Fibroblast of villous mesenchyme (primary cell): ENCODE measurements at regions not wholly inside any gene's neighbourhood (a gene's known extent, or its start where the extent isn't known, plus 50 kb on each side); places are given as distances from the start of the nearest gene placed in this dataset.
"Not testable (repeated sequence)": the region's sequence is repeated elsewhere in the genome, so short reads cannot be mapped to it uniquely, and the experiment has no call there.

Experiments used
- DNase-seq: peaks from one replicate; pipeline ENCODE4 v3.0.0-alpha.2; 2010; ENCODE audit warnings: low read depth
- H3K4me3 ChIP-seq: 2 replicates; pipeline ENCODE4 v1.5.1; 2011; ENCODE audit warnings: low read depth, mild to moderate bottlenecking, low read length
- TF ChIP-seq, protein P1 (sequence below): IDR thresholded peaks from 2 replicates; pipeline ENCODE4 v1.5.1; 2012; ENCODE audit warnings: low read depth, mild to moderate bottlenecking, low read length; ENCODE audit not compliant: insufficient read depth

DNA sequence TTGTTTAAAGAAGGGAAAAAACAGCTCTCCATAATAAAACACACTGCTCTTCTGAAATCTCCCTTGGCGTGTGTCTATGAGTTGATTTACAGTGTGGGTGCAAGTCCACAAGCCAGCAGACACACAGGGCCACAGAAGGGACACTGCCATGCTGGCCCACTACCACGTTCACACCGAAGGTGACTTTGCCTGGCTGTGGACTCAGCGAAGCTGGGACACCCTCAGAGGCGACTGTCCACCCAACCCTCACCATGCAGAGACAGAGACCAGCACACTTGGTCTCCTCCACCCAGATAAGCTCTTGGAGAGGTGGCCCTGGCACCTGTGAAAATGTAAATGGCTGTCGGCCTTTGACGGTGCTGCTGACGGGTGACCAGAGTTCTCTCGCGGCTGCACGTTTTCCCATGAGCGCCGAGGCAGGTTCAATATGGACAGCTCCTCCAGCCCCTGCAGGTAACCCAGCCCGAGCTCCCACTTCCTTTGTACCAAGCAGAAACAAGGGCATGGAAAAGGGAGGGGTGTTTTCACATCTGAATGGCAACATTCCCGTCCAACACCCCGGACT, 78.0 kb downstream of the YTHDF1 start:
- DNase-seq = no peak
- no peak overlapping the region for H3K4me3 ChIP-seq
- TF ChIP-seq, protein P1, sequence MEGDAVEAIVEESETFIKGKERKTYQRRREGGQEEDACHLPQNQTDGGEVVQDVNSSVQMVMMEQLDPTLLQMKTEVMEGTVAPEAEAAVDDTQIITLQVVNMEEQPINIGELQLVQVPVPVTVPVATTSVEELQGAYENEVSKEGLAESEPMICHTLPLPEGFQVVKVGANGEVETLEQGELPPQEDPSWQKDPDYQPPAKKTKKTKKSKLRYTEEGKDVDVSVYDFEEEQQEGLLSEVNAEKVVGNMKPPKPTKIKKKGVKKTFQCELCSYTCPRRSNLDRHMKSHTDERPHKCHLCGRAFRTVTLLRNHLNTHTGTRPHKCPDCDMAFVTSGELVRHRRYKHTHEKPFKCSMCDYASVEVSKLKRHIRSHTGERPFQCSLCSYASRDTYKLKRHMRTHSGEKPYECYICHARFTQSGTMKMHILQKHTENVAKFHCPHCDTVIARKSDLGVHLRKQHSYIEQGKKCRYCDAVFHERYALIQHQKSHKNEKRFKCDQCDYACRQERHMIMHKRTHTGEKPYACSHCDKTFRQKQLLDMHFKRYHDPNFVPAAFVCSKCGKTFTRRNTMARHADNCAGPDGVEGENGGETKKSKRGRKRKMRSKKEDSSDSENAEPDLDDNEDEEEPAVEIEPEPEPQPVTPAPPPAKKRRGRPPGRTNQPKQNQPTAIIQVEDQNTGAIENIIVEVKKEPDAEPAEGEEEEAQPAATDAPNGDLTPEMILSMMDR = no peak

DNA sequence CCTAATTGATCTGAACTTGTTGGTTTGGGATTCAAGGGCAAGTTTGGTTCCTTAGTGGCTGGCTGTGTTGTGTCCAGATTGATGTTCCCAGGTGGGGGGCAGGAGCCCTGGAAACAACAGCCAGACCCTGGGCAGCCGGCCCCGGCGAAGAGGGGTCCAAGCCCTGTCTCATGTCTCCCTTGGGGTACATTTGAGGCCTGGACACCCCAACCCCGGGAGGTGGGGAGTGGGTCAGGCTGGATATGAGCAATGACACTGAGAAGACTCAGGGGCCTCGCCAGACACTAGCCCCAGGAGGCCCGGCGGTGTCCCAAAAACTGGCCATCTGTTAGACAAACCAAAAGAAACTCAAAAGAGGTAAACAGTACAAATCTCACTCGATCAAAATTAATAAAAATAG, 79.6 kb downstream of the YTHDF1 start:
- DNase-seq = no peak
- H3K4me3 ChIP-seq = no peak overlapping the region
- TF ChIP-seq, protein P1 = no peak

DNA sequence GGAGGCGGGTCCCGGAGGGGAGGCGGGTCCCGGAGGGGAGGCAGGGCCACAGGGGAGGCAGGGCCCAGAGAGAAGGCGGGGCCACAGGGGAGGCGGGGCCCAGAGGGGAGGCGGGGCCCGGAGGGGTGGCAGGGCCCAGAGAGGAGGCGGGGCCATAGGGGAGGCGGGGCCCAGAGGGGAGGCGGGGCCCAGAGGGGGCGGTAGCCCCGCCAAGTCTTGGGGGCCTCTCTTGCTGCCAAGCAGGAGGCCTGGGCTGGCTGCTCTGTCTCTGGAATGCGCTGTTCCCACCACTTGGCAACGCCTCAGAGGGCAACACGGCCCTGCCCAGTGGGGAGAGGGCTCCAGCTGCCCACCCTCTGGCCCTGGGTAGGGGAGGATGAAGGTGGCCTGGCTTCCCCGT, 80.5 kb downstream of the YTHDF1 start:
- no peak for DNase-seq
- TF ChIP-seq, protein P1 = no peak
- no peak overlapping the region for H3K4me3 ChIP-seq

DNA sequence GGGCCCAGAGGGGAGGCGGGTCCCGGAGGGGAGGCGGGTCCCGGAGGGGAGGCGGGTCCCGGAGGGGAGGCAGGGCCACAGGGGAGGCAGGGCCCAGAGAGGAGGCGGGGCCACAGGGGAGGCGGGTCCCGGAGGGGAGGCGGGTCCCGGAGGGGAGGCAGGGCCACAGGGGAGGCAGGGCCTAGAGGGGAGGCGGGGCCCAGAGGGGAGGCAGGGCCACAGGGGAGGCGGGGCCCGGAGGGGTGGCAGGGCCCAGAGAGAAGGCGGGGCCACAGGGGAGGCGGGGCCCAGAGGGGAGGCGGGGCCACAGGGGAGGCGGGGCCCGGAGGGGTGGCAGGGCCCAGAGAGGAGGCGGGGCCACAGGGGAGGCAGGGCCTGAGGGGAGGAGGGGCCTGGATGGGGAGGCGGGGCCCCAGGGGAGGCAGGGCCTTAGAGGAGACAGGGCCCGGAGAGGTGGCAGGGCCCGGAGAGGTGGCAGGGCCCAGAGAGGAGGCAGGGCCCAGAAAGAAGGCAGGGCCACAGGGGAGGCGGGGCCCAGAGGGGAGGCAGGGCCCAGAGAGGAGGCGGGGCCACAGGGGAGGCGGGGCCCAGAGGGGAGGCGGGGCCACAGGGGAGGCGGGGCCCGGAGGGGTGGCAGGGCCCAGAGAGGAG, 81.1 kb downstream of the YTHDF1 start:
- not testable (repeated sequence) for DNase-seq, H3K4me3 ChIP-seq

DNA sequence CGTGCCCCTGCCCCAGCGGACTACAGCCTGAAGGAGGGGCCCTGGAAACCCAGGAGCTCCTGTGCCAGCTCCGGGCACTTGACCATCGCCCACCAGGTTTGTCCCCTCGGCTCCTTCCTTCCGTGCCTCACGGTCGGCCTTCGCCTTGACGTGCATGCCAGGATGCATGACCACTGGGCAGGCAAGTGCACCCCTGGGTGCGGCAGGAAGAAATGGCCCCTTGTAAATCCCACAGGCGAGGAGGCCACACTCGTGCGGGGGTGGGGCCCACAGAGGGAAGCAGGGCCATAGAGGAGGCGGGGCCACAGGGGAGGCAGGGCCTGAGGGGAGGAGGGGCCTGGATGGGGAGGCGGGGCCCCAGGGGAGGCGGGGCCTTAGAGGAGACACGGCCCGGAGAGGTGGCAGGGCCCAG, 81.7 kb downstream of the YTHDF1 start:
- TF ChIP-seq, protein P1 = no peak
- DNase-seq = no peak
- no peak overlapping the region for H3K4me3 ChIP-seq

DNA sequence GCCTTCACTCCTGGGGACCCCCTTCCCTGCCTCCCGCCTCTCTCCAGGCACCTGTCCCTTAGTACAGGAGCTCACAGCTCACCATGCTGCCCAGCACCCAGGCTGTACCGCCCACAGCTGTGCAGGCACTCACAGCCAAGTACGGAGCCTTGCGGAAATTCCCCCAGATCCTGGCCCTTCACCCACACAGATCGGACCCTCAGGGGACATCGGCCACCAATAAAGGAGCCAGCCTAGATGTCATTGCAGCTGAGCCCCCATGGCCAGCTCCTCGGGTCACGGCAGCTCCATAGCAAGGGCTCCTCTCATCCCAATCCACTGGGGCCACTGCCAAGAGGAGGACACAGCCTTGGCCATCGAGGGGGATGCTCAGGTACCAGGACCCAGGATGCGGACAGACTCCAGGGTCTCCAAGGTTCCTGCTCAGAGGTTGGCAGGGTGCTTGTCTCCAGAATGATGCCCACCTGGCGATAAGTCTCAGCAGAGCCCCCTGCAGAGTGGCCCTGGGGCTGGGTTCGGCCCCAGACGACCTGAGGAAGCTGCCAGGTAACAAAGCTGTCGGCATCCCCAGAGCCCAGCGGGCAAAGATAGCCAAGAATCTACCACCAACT, 82.3 kb downstream of the YTHDF1 start:
- TF ChIP-seq, protein P1 = no peak
- no peak for DNase-seq
- H3K4me3 ChIP-seq = no peak overlapping the region

DNA sequence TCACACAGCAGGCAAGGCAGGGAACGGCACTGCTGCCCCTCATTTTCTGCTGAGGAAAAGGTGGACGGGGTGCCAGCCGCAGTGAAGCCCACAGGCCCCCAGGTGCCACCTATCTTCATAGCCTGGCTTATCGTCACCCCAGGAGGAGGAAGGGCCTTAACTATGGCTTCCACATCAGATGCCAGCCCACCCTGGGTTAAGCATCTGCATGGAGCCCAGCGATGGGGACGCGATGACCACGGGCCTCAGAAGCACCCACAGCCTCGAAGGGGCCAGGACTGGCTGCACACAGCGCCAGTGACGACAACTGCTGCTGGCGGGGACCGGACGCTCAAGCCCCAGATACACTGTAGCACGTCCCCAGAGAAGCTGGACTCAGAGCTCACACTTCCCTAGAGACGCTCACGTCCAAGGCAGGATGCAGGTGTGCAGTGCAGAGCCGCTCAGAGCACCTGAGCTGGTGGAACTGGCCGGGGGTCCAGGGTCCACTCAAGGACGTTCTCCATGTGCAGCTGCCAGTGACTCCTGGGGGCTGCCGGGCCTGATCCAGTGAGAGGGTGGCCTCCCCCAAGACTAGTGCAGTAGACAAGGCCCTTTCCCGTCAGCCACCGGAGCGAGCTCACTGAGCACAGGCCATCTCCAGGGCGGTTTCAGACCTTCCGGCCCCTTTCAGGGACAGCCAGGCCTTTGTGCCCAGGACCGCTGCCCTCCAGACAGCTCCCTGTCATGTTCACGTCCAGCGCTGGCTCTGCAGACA, 83.0 kb downstream of the YTHDF1 start:
- DNase-seq = no peak
- TF ChIP-seq, protein P1 = no peak
- no peak overlapping the region for H3K4me3 ChIP-seq
